ENCODE measurements at regions not wholly inside any gene's neighbourhood (a gene's known extent, or its start where the extent isn't known, plus 50 kb on each side); places are given as distances from the start of the nearest gene placed in this dataset.
"Not testable (repeated sequence)": the region's sequence is repeated elsewhere in the genome, so short reads cannot be mapped to it uniquely, and the experiment has no call there.

DNA sequence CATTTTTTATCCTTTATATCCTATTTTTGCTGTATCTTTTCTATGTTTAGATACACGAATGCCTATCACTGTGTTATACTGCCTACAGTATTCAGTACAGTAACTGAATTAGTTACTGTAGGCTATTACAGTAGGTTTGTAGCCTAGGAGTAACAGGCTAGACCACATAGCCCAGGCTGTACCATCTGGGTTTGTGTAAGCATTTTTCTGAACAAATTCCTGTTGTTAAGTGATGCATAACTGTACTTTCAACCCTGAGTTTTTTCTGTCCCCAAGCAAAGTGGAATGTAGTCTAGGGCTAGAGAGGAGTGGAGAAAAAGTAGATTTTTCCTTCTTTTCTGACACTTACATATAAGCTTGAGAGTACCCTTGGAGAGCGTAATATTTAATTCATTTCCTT is 282.1 kb downstream of the HS3ST3B1 start:
- H3K36me3 ChIP-seq, result no peaks in the 10 kb centered on the region
- 71 to 89% methylated on average over 1 to 2 of the region's 2 CpGs for WGBS, 2 donors (ENCODE audit: low coverage in 1 of 2)
- no peaks in the 10 kb centered on the region for H3K4me1 ChIP-seq
- H3K4me3 ChIP-seq, result no peak overlapping the region
- no peak for ATAC-seq
- H3K9me3 ChIP-seq, result no peaks in the 10 kb centered on the region
- H3K27ac ChIP-seq, result no peak overlapping the region
- H3K27me3 ChIP-seq, result no peaks in the 10 kb centered on the region
- TF ChIP-seq POLR2AphosphoS5 (IDR thresholded peaks at IDR 0.05) (no peak), EP300 (IDR thresholded peaks at IDR 0.05) (no peak), POLR2A (IDR thresholded peaks at IDR 0.05) (no peak)
- TF ChIP-seq, protein P1, sequence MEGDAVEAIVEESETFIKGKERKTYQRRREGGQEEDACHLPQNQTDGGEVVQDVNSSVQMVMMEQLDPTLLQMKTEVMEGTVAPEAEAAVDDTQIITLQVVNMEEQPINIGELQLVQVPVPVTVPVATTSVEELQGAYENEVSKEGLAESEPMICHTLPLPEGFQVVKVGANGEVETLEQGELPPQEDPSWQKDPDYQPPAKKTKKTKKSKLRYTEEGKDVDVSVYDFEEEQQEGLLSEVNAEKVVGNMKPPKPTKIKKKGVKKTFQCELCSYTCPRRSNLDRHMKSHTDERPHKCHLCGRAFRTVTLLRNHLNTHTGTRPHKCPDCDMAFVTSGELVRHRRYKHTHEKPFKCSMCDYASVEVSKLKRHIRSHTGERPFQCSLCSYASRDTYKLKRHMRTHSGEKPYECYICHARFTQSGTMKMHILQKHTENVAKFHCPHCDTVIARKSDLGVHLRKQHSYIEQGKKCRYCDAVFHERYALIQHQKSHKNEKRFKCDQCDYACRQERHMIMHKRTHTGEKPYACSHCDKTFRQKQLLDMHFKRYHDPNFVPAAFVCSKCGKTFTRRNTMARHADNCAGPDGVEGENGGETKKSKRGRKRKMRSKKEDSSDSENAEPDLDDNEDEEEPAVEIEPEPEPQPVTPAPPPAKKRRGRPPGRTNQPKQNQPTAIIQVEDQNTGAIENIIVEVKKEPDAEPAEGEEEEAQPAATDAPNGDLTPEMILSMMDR (IDR thresholded peaks at IDR 0.05), result no peak

- Histone ChIP-seq H3K27ac (no peak overlapping the region), H3K27me3 (peaks cover 10% of the 10 kb centered on the region), H3K36me3 (no peaks in the 10 kb centered on the region), H3K4me3 (no peak overlapping the region), H3K4me1 (no peaks in the 10 kb centered on the region), H3K9me3 (no peaks in the 10 kb centered on the region)
- 59 to 79% methylated on average over 6 to 7 of the region's 10 CpGs for WGBS, 2 donors (ENCODE audit: low coverage in 1 of 2)
- no peak for TF ChIP-seq EP300 (IDR thresholded peaks at IDR 0.05)
- no peak for TF ChIP-seq POLR2A (IDR thresholded peaks at IDR 0.05)
- TF ChIP-seq, protein P1 (IDR thresholded peaks at IDR 0.05), result no peak
- TF ChIP-seq POLR2AphosphoS5 (IDR thresholded peaks at IDR 0.05), result no peak
- no peak for ATAC-seq
Observed at GRCh38 chr17:14581186-14581830, 280.4 kb downstream of the HS3ST3B1 start.

DNA sequence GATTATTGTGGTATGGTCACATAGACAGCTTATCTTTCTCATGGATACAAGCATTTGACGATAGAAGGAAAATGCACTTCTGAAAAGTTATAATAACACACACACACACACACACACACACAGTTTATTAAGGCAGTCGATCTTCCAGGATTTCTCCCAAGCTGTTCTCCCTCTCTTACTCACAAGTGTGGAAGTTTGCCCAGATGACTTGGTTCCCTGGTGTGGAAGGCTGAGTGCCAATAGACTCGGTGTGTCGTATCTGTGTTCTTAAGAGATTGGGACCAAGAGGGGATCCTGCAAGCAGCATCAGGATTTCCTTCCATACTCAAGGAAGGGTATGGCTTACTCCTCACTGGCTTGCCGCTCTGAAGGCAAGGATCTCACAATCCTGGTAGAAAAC is 279.6 kb downstream of the HS3ST3B1 start:
- no peak for TF ChIP-seq POLR2AphosphoS5 (IDR thresholded peaks at IDR 0.05)
- no peak for TF ChIP-seq EP300 (IDR thresholded peaks at IDR 0.05)
- TF ChIP-seq POLR2A (IDR thresholded peaks at IDR 0.05), result no peak
- TF ChIP-seq, protein P1 (IDR thresholded peaks at IDR 0.05), result no peak
- no peaks in the 10 kb centered on the region for H3K36me3 ChIP-seq
- no peak for ATAC-seq
- peaks cover 0 to 1% (median 0%) of the 10 kb centered on the region in 3 donors for H3K4me1 ChIP-seq
- no peaks in the 10 kb centered on the region for H3K9me3 ChIP-seq
- WGBS, 2 donors (ENCODE audit: low coverage in 1 of 2), result 57 to 63% methylated on average over 3 to 5 of the region's 5 CpGs
- H3K4me3 ChIP-seq, result no peak overlapping the region
- H3K27me3 ChIP-seq, result peaks cover 18% of the 10 kb centered on the region
- no peak overlapping the region for H3K27ac ChIP-seq

DNA sequence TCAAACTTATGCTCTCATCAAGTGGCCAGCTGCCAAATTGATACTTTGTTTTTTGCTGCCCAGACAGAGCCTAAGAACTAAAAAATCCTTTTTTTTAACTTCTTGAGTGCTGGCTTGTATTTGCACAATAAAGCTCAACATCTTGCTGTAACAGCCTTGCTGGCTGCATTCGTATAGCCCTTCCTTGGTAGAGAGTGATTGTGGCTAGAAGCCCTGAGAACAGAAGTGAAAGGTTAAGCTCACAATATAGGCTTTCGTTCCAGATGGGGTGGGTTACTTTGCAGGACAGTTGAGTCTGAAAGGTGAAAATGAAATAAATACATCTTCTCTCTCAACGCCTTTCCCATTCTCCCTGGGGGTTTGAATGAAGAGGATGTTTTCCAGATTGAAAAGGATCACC is 278.8 kb downstream of the HS3ST3B1 start:
- no peak for TF ChIP-seq POLR2A (IDR thresholded peaks at IDR 0.05)
- TF ChIP-seq POLR2AphosphoS5 (IDR thresholded peaks at IDR 0.05), result no peak
- TF ChIP-seq EP300 (IDR thresholded peaks at IDR 0.05), result no peak
- TF ChIP-seq, protein P1 (IDR thresholded peaks at IDR 0.05), result no peak
- WGBS, 2 donors (ENCODE audit: low coverage in 1 of 2), result 10 to 47% methylated on average over 3 of the region's 3 CpGs
- Histone ChIP-seq H3K4me1 (peaks cover 0 to 6% (median 0%) of the 10 kb centered on the region in 3 donors), H3K27me3 (peaks cover 25% of the 10 kb centered on the region), H3K9me3 (no peaks in the 10 kb centered on the region), H3K36me3 (no peaks in the 10 kb centered on the region), H3K27ac (no peak overlapping the region), H3K4me3 (no peak overlapping the region)
- no peak for ATAC-seq

DNA sequence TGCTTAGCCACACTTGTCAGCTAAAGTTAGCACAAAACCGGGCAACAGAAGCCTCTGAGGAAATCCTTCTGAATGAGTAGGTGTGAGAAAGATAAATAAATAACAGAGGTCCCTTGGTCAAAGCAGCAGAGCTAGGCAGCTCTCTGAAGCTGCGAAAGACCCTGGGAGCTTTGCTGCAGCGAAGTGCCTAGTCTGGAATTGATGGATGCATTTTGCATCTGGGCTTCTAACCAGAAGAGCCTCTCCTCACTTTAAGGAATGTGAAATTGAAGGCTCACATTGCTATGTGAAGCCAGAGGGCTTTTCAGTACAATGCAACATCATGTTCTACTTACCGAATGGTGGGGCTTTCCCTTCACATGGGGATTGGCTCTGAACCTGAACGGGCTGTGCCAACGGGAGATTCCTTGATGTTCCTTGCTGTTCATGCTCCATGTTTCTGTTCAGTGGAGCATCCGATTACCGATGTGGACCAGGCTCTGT is 274.6 kb downstream of the HS3ST3B1 start:
- TF ChIP-seq EP300 (IDR thresholded peaks at IDR 0.05) (no peak), POLR2AphosphoS5 (IDR thresholded peaks at IDR 0.05) (no peak), POLR2A (IDR thresholded peaks at IDR 0.05) (no peak)
- TF ChIP-seq, protein P1 (IDR thresholded peaks at IDR 0.05), result no peak
- peaks cover 0 to 6% (median 0%) of the 10 kb centered on the region in 3 donors for H3K4me1 ChIP-seq
- H3K27me3 ChIP-seq, result peaks cover 28% of the 10 kb centered on the region
- no peak overlapping the region for H3K27ac ChIP-seq
- no peaks in the 10 kb centered on the region for H3K36me3 ChIP-seq
- WGBS, 2 donors (ENCODE audit: low coverage in 1 of 2), result 21 to 28% methylated on average over 6 to 7 of the region's 8 CpGs
- no peak overlapping the region for H3K4me3 ChIP-seq
- H3K9me3 ChIP-seq, result no peaks in the 10 kb centered on the region
- no peak for ATAC-seq

DNA sequence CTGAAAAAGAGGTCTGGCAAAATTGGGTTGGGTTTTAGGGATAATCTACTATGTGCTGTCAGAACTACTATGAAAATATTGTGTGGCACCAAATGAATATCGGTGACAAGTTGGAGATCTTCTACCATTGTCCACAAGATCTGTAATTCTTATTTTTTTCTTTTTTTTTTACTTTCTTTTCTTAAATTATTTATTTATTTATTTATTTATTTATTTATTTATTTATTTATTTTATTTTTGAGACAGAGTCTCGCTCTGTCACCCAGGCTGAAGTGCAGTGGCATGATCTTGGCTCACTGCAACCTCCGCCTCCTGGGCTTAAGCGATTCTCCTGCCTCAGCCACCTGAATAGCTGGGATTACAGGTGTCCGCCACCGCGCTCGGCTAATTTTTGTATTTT is 259.4 kb downstream of the HS3ST3B1 start:
- H3K4me1 ChIP-seq, H3K4me3 ChIP-seq, ATAC-seq, H3K27ac ChIP-seq, H3K9me3 ChIP-seq, H3K36me3 ChIP-seq, H3K27me3 ChIP-seq: not testable (repeated sequence)
- WGBS, 2 donors (ENCODE audit: low coverage in 1 of 2), result 54 to 91% methylated on average over 1 to 8 of the region's 8 CpGs
